HepG2 (cell line): ENCODE measurements at regions not wholly inside any gene's neighbourhood (a gene's known extent, or its start where the extent isn't known, plus 50 kb on each side); places are given as distances from the start of the nearest gene placed in this dataset.

ENCODE experiments used
- AGO2 ChIP-seq: fragments of 200-400 bp; formaldehyde crosslinking; optimal IDR thresholded peaks from 2 replicates; pipeline ENCODE3; 2017; ENCODE audit warnings: mild to moderate bottlenecking, low read depth, low read length, moderate library complexity
- CERS6 ChIP-seq: sonication (generic); formaldehyde crosslinking; IDR thresholded peaks from 2 replicates; pipeline ENCODE4 v1.5.0; 2020; ENCODE audit warnings: missing genetic modification reagents
- CHCHD3 ChIP-seq: sonication (generic); formaldehyde crosslinking; IDR thresholded peaks from 2 replicates; pipeline ENCODE4 v1.8.0; 2022; ENCODE audit warnings: mild to moderate bottlenecking, missing genetic modification reagents, moderate library complexity
- DZIP1 ChIP-seq: sonication (generic); formaldehyde crosslinking; IDR thresholded peaks from 2 replicates; pipeline ENCODE4 v1.5.0; 2020; ENCODE audit warnings: mild to moderate bottlenecking, missing genetic modification reagents
- FUBP1 ChIP-seq: sonication (generic); formaldehyde crosslinking; IDR thresholded peaks from 2 replicates; pipeline ENCODE4 v1.5.1; 2020; ENCODE audit warnings: missing genetic modification reagents, mild to moderate bottlenecking, borderline replicate concordance
- PHB2 ChIP-seq: fragments of 450-650 bp; IDR thresholded peaks from 2 replicates; pipeline ENCODE4 v1.6.1; 2018; ENCODE audit not compliant: partially characterized antibody
- REST ChIP-seq, 2 experiments: IDR thresholded peaks; 2 replicates each; pipeline ENCODE4 v1.6.1; 2011 to 2012; ENCODE audit warnings: low read length in 2 of 2, borderline replicate concordance in 1 of 2, low read depth in 1 of 2, mild to moderate bottlenecking in 1 of 2, moderate library complexity in 1 of 2
- TEAD2 ChIP-seq: sonication (generic); formaldehyde crosslinking; IDR thresholded peaks from 2 replicates; pipeline ENCODE4 v1.9.0; 2021; ENCODE audit warnings: missing genetic modification reagents
- ZNF660 ChIP-seq: sonication (generic); formaldehyde crosslinking; IDR thresholded peaks from 2 replicates; pipeline ENCODE4 v1.5.1; 2020; ENCODE audit warnings: mild to moderate bottlenecking, low read depth, missing genetic modification reagents, borderline replicate concordance

- TF ChIP-seq CERS6 (CRISPR knock-in tag) (no peak), REST (IDR thresholded peaks at IDR 0.05; ENCODE audit: borderline replicate concordance in 1 of 2, low read depth in 1 of 2, low read length in 2 of 2) (no peak), PHB2 (no peak), TEAD2 (CRISPR knock-in tag) (no peak), ZNF660 (CRISPR knock-in tag) (no peak), AGO2 (no peak), CHCHD3 (CRISPR knock-in tag) (no peak), DZIP1 (CRISPR knock-in tag) (no peak), FUBP1 (CRISPR knock-in tag) (no peak)
Measured at GRCh38 chr13:109576331-109576813, 210.0 kb downstream of the IRS2 start (continued).
